ENCODE measurements at regions not wholly inside any gene's neighbourhood (a gene's known extent, or its start where the extent isn't known, plus 50 kb on each side); places are given as distances from the start of the nearest gene placed in this dataset.

GRCh38 chr1:192943522-192943921 lies 115.6 kb downstream of the UCHL5 start:
- TF ChIP-seq EZH2 (IDR thresholded peaks at IDR 0.05) (no peak), FOXP2 (optimal IDR thresholded peaks at IDR 0.05; ENCODE audit: control extremely low read depth, extremely low read length, insufficient read depth) (no peak), POLR2AphosphoS5 (IDR thresholded peaks at IDR 0.05; ENCODE audit: borderline replicate concordance, low read depth, low read length) (no peak)
- no peaks in the 10 kb centered on the region for H3K9me3 ChIP-seq (ENCODE audit: low read depth, low read length)
- no peak overlapping the region for H3K9ac ChIP-seq (ENCODE audit: insufficient read length)
- no peak overlapping the region for H3K4me3 ChIP-seq
- no peak for DNase-seq (ENCODE audit: low read depth, low spot score)
- H3K36me3 ChIP-seq (ENCODE audit: insufficient read depth, low read length), result no peaks in the 10 kb centered on the region
- no peak overlapping the region for H3K27ac ChIP-seq

- no peak for TF ChIP-seq EZH2 (IDR thresholded peaks at IDR 0.05)
- TF ChIP-seq POLR2AphosphoS5 (IDR thresholded peaks at IDR 0.05; ENCODE audit: borderline replicate concordance, low read depth, low read length), result no peak
- no peak for DNase-seq (ENCODE audit: low read depth, low spot score)
- Histone ChIP-seq H3K27ac (no peak overlapping the region), H3K36me3 (ENCODE audit: insufficient read depth, low read length) (no peaks in the 10 kb centered on the region), H3K4me3 (no peak overlapping the region), H3K9me3 (ENCODE audit: low read depth, low read length) (no peaks in the 10 kb centered on the region), H3K9ac (ENCODE audit: insufficient read length) (no peak overlapping the region)
These were observed 113.6 kb downstream of the UCHL5 start for GRCh38 chr1:192945390-192946130.

GRCh38 chr1:192949783-192950182 lies 109.4 kb downstream of the UCHL5 start:
- no peak overlapping the region for H3K4me3 ChIP-seq
- H3K9ac ChIP-seq (ENCODE audit: insufficient read length), result no peak overlapping the region
- no peaks in the 10 kb centered on the region; the same call in 1 of the 2 replicates for H3K36me3 ChIP-seq (ENCODE audit: insufficient read depth, low read length)
- TF ChIP-seq POLR2AphosphoS5 (IDR thresholded peaks at IDR 0.05; ENCODE audit: borderline replicate concordance, low read depth, low read length) (no peak), EZH2 (IDR thresholded peaks at IDR 0.05) (no peak), FOXP2 (optimal IDR thresholded peaks at IDR 0.05; ENCODE audit: control extremely low read depth, extremely low read length, insufficient read depth) (no peak)
- no peaks in the 10 kb centered on the region for H3K9me3 ChIP-seq (ENCODE audit: low read depth, low read length)
- H3K27ac ChIP-seq, result no peak overlapping the region
- DNase-seq (ENCODE audit: low read depth, low spot score), result no peak

GRCh38 chr1:192950926-192951325 lies 108.2 kb downstream of the UCHL5 start:
- Histone ChIP-seq H3K9me3 (ENCODE audit: low read depth, low read length) (no peaks in the 10 kb centered on the region), H3K9ac (ENCODE audit: insufficient read length) (no peak overlapping the region), H3K4me3 (no peak overlapping the region), H3K36me3 (ENCODE audit: insufficient read depth, low read length) (no peaks in the 10 kb centered on the region; the same call in 1 of the 2 replicates), H3K27ac (no peak overlapping the region)
- no peak for DNase-seq (ENCODE audit: low read depth, low spot score)
- no peak for TF ChIP-seq POLR2AphosphoS5 (IDR thresholded peaks at IDR 0.05; ENCODE audit: borderline replicate concordance, low read depth, low read length)
- TF ChIP-seq EZH2 (IDR thresholded peaks at IDR 0.05), result no peak
- TF ChIP-seq FOXP2 (optimal IDR thresholded peaks at IDR 0.05; ENCODE audit: control extremely low read depth, extremely low read length, insufficient read depth), result no peak

- no peak overlapping the region for H3K9ac ChIP-seq (ENCODE audit: insufficient read length)
- TF ChIP-seq FOXP2 (optimal IDR thresholded peaks at IDR 0.05; ENCODE audit: control extremely low read depth, extremely low read length, insufficient read depth) (no peak), EZH2 (IDR thresholded peaks at IDR 0.05) (no peak), POLR2AphosphoS5 (IDR thresholded peaks at IDR 0.05; ENCODE audit: borderline replicate concordance, low read depth, low read length) (no peak)
- no peaks in the 10 kb centered on the region for H3K9me3 ChIP-seq (ENCODE audit: low read depth, low read length)
- H3K4me3 ChIP-seq, result no peak overlapping the region
- no peaks in the 10 kb centered on the region; the same call in none of the 2 replicates for H3K36me3 ChIP-seq (ENCODE audit: insufficient read depth, low read length)
- H3K27ac ChIP-seq, result no peak overlapping the region
- DNase-seq (ENCODE audit: low read depth, low spot score), result peak; percentile 18
These were observed 107.3 kb downstream of the UCHL5 start for GRCh38 chr1:192951691-192952460.

- Histone ChIP-seq H3K9me3 (ENCODE audit: low read depth, low read length) (no peaks in the 10 kb centered on the region), H3K36me3 (ENCODE audit: insufficient read depth, low read length) (no peaks in the 10 kb centered on the region; the same call in none of the 2 replicates), H3K9ac (ENCODE audit: insufficient read length) (no peak overlapping the region), H3K27ac (no peak overlapping the region), H3K4me3 (no peak overlapping the region)
- TF ChIP-seq POLR2AphosphoS5 (IDR thresholded peaks at IDR 0.05; ENCODE audit: borderline replicate concordance, low read depth, low read length) (no peak), FOXP2 (optimal IDR thresholded peaks at IDR 0.05; ENCODE audit: control extremely low read depth, extremely low read length, insufficient read depth) (no peak), EZH2 (IDR thresholded peaks at IDR 0.05) (no peak)
- DNase-seq (ENCODE audit: low read depth, low spot score), result no peak
These were observed 106.5 kb downstream of the UCHL5 start for GRCh38 chr1:192952646-192953045.

GRCh38 chr1:192954705-192955265 lies 104.4 kb downstream of the UCHL5 start:
- Histone ChIP-seq H3K9ac (ENCODE audit: insufficient read length) (no peak overlapping the region), H3K4me3 (no peak overlapping the region), H3K27ac (no peak overlapping the region), H3K36me3 (ENCODE audit: insufficient read depth, low read length) (no peaks in the 10 kb centered on the region; the same call in none of the 2 replicates), H3K9me3 (ENCODE audit: low read depth, low read length) (no peaks in the 10 kb centered on the region)
- no peak for DNase-seq (ENCODE audit: low read depth, low spot score)
- no peak for TF ChIP-seq EZH2 (IDR thresholded peaks at IDR 0.05)
- TF ChIP-seq POLR2AphosphoS5 (IDR thresholded peaks at IDR 0.05; ENCODE audit: borderline replicate concordance, low read depth, low read length), result no peak
- no peak for TF ChIP-seq FOXP2 (optimal IDR thresholded peaks at IDR 0.05; ENCODE audit: control extremely low read depth, extremely low read length, insufficient read depth)

GRCh38 chr1:192958350-192958749 lies 100.8 kb downstream of the UCHL5 start:
- no peaks in the 10 kb centered on the region for H3K9me3 ChIP-seq (ENCODE audit: low read depth, low read length)
- TF ChIP-seq EZH2 (IDR thresholded peaks at IDR 0.05), result no peak
- TF ChIP-seq POLR2AphosphoS5 (IDR thresholded peaks at IDR 0.05; ENCODE audit: borderline replicate concordance, low read depth, low read length), result no peak
- TF ChIP-seq FOXP2 (optimal IDR thresholded peaks at IDR 0.05; ENCODE audit: control extremely low read depth, extremely low read length, insufficient read depth), result no peak
- H3K27ac ChIP-seq, result no peak overlapping the region
- H3K36me3 ChIP-seq (ENCODE audit: insufficient read depth, low read length), result no peaks in the 10 kb centered on the region; the same call in 1 of the 2 replicates
- no peak overlapping the region for H3K9ac ChIP-seq (ENCODE audit: insufficient read length)
- no peak for DNase-seq (ENCODE audit: low read depth, low spot score)
- no peak overlapping the region for H3K4me3 ChIP-seq

Data from SK-N-MC (cell line).